ENCODE measurements at regions not wholly inside any gene's neighbourhood (a gene's known extent, or its start where the extent isn't known, plus 50 kb on each side); places are given as distances from the start of the nearest gene placed in this dataset.

GRCh38 chr10:22875581-22875980 lies 52.3 kb upstream of the ARMC3 start:
- CTCF ChIA-PET: no interaction called here

GRCh38 chr10:22874189-22874854 lies 53.5 kb upstream of the ARMC3 start:
- no TSS peak for BruUV-seq (replicated peaks)
- H3K4me3 ChIP-seq: no peak overlapping the region
- CTCF ChIA-PET: no interaction called here
- H3K27ac ChIP-seq: no peak overlapping the region
- H2AFZ ChIP-seq: no peak overlapping the region
- H3K9me2 ChIP-seq (ENCODE audit: insufficient read depth): no peaks in the 10 kb centered on the region
- no peak overlapping the region for H3K4me2 ChIP-seq
- no peak for DNase-seq
- no peaks in the 10 kb centered on the region; the same call in 1 of the 2 replicates for H3K27me3 ChIP-seq (ENCODE audit: insufficient read depth, low read depth)
- intact Hi-C loops (cut with micrococcal nuclease; ENCODE audit: unreplicated experiment): no loop called here
- H3K9me3 ChIP-seq (ENCODE audit: insufficient read depth, low read depth): no peaks in the 10 kb centered on the region
- H4K20me1 ChIP-seq (ENCODE audit: insufficient read depth): no peaks in the 10 kb centered on the region
- H3F3A ChIP-seq (ENCODE audit: insufficient read depth, low read depth): no peaks in the 10 kb centered on the region
- TF ChIP-seq CTCF (conservative IDR thresholded peaks at IDR 0.05) (no peak), EZH2 (IDR thresholded peaks at IDR 0.05; ENCODE audit: low read depth) (no peak)
- no peaks in the 10 kb centered on the region for H3K79me2 ChIP-seq (ENCODE audit: low read depth)
- no peaks in the 10 kb centered on the region for H3K36me3 ChIP-seq (ENCODE audit: low read depth)
- POLR2A ChIA-PET (ENCODE audit: unreplicated experiment): no interaction called here
- no peaks in the 10 kb centered on the region for H3K4me1 ChIP-seq (replicated peaks; ENCODE audit: insufficient read depth)

More at GRCh38 chr10:22875581-22875980, 52.3 kb upstream of the ARMC3 start:
- H2AFZ ChIP-seq: no peak overlapping the region
- no peaks in the 10 kb centered on the region for H3K79me2 ChIP-seq (ENCODE audit: low read depth)
- no peaks in the 10 kb centered on the region for H4K20me1 ChIP-seq (ENCODE audit: insufficient read depth)
- intact Hi-C loops (cut with micrococcal nuclease; ENCODE audit: unreplicated experiment): no loop called here
- H3K4me3 ChIP-seq: no peak overlapping the region
- no peaks in the 10 kb centered on the region for H3K9me2 ChIP-seq (ENCODE audit: insufficient read depth)
- POLR2A ChIA-PET (ENCODE audit: unreplicated experiment): no interaction called here
- no TSS peak for BruUV-seq (replicated peaks)
- H3K27ac ChIP-seq: no peak overlapping the region
- no peaks in the 10 kb centered on the region for H3F3A ChIP-seq (ENCODE audit: insufficient read depth, low read depth)
- no peaks in the 10 kb centered on the region; the same call in 1 of the 2 replicates for H3K27me3 ChIP-seq (ENCODE audit: insufficient read depth, low read depth)
- no peaks in the 10 kb centered on the region for H3K4me1 ChIP-seq (replicated peaks; ENCODE audit: insufficient read depth)
- DNase-seq: no peak
- H3K9me3 ChIP-seq (ENCODE audit: insufficient read depth, low read depth): no peaks in the 10 kb centered on the region
- H3K36me3 ChIP-seq (ENCODE audit: low read depth): no peaks in the 10 kb centered on the region
- TF ChIP-seq EZH2 (IDR thresholded peaks at IDR 0.05; ENCODE audit: low read depth): no peak
- no peak for TF ChIP-seq CTCF (conservative IDR thresholded peaks at IDR 0.05)
- H3K4me2 ChIP-seq: no peak overlapping the region

- Histone ChIP-seq H3K79me2 (ENCODE audit: low read depth) (no peaks in the 10 kb centered on the region), H2AFZ (no peak overlapping the region), H3K4me2 (no peak overlapping the region), H3K4me3 (no peak overlapping the region), H3K4me1 (replicated peaks; ENCODE audit: insufficient read depth) (no peaks in the 10 kb centered on the region), H3K36me3 (ENCODE audit: low read depth) (no peaks in the 10 kb centered on the region), H3K9me3 (ENCODE audit: insufficient read depth, low read depth) (no peaks in the 10 kb centered on the region), H3F3A (ENCODE audit: insufficient read depth, low read depth) (no peaks in the 10 kb centered on the region), H3K9me2 (ENCODE audit: insufficient read depth) (no peaks in the 10 kb centered on the region), H4K20me1 (ENCODE audit: insufficient read depth) (no peaks in the 10 kb centered on the region), H3K27me3 (ENCODE audit: insufficient read depth, low read depth) (no peaks in the 10 kb centered on the region), H3K27ac (no peak overlapping the region)
- no TSS peak for BruUV-seq (replicated peaks)
- CTCF ChIA-PET: no interaction called here
- DNase-seq: no peak
- POLR2A ChIA-PET (ENCODE audit: unreplicated experiment): no interaction called here
- TF ChIP-seq CTCF (conservative IDR thresholded peaks at IDR 0.05) (no peak), EZH2 (IDR thresholded peaks at IDR 0.05; ENCODE audit: low read depth) (no peak)
- intact Hi-C loops (cut with micrococcal nuclease; ENCODE audit: unreplicated experiment): no loop called here
Measured at GRCh38 chr10:22856444-22857074, 71.3 kb upstream of the ARMC3 start.

Data from PC-9 (cell line).